Astrocyte of the cerebellum (primary cell): ENCODE measurements at regions not wholly inside any gene's neighbourhood (a gene's known extent, or its start where the extent isn't known, plus 50 kb on each side); places are given as distances from the start of the nearest gene placed in this dataset.

Source experiments
- DNase-seq: peaks from one replicate; pipeline ENCODE4 v3.0.0-alpha.2; 2011; ENCODE audit warnings: low read depth
- H3K4me3 ChIP-seq: 2 replicates; pipeline ENCODE4 v1.5.1; 2011; ENCODE audit warnings: mild to moderate bottlenecking, low read depth, low read length, moderate library complexity
- in situ Hi-C: cut with HindIII; loops from 2 replicates; pipeline ENCODE4 v1.10.0; 2017; ENCODE audit warnings: low sequenced_read_pairs
- TF ChIP-seq, protein P1 (sequence below): IDR thresholded peaks from 2 replicates; pipeline ENCODE4 v1.5.1; 2012; ENCODE audit warnings: low read length, low read depth, moderate library complexity, mild to moderate bottlenecking; ENCODE audit errors: missing control alignments

DNA sequence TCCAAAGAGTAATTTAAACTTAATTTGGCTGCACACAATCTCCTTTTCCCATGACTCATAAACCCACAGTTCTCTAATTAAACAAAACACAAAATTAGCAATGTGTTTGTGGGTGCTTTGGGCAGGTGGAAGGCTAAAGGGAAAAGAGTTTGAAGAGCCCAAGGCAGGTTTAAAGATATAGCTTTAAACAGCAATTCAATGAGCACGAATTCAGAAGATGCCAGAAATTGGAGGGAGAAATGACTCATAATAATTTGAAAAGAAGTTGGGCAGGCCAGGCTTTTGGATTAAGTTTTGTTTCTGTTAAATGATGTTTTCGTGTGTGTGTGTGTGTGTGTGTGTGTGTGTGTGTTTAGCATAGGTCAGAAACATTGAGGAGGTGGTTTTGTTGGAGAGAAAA lies 594.8 kb upstream of the ZEB2 start:
- in situ Hi-C loops: no loop called here
- peak; percentile 72 for DNase-seq
- H3K4me3 ChIP-seq: no peak overlapping the region
- TF ChIP-seq, protein P1, sequence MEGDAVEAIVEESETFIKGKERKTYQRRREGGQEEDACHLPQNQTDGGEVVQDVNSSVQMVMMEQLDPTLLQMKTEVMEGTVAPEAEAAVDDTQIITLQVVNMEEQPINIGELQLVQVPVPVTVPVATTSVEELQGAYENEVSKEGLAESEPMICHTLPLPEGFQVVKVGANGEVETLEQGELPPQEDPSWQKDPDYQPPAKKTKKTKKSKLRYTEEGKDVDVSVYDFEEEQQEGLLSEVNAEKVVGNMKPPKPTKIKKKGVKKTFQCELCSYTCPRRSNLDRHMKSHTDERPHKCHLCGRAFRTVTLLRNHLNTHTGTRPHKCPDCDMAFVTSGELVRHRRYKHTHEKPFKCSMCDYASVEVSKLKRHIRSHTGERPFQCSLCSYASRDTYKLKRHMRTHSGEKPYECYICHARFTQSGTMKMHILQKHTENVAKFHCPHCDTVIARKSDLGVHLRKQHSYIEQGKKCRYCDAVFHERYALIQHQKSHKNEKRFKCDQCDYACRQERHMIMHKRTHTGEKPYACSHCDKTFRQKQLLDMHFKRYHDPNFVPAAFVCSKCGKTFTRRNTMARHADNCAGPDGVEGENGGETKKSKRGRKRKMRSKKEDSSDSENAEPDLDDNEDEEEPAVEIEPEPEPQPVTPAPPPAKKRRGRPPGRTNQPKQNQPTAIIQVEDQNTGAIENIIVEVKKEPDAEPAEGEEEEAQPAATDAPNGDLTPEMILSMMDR: no peak

DNA sequence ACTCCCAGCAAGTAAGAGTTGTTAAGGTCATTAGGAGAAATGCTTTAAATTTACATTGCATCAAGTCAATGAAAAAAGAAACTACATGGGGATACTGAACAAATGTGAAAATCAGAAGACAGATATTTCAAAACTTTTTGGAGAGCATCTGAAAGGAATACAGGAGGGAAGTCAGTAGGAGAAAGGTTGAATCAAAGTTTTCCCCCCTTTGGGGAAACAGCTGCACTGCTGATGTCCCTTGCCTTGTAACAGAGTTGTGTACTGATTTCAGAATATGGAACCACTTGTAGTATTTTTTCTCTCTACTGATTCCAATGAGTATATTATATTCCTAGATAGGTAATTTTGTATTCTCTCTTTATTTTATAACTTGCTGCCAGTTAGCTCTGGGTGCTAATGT lies 592.5 kb upstream of the ZEB2 start:
- TF ChIP-seq, protein P1: no peak
- in situ Hi-C loops: no loop called here
- DNase-seq: no peak
- no peak overlapping the region for H3K4me3 ChIP-seq

DNA sequence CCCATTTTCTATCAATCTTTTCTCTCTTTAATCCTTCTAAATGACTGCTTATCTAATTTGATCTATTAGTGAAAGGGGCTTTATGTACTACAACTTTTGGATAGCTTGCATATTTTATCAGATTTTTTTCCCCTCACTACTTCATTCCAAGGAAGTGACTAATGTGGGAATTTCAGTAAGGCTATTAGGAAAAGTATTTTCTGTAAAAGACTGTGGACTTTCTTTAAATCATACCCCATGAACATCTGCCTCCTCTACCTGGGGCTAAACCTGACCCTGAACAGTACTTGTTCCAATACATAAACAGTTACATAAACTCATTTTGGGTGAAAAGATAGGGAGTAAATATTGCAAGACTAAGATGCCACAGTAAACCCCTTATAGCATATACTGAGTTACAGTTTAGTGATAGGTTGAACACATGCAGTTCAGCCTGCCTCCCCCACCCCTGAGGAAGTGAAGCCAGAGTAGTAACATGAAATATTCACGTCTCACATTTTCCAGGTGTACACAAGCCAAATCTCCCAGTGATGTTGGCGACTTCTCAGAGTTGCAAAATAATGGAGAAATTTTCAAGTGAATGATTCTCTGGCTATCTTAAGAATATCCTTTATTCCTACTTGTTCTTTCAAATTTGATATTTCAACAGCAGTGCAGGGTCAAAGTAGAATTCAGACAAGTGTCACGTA lies 590.9 kb upstream of the ZEB2 start:
- DNase-seq: no peak
- no peak overlapping the region for H3K4me3 ChIP-seq
- in situ Hi-C loops: no loop called here
- TF ChIP-seq, protein P1: no peak

DNA sequence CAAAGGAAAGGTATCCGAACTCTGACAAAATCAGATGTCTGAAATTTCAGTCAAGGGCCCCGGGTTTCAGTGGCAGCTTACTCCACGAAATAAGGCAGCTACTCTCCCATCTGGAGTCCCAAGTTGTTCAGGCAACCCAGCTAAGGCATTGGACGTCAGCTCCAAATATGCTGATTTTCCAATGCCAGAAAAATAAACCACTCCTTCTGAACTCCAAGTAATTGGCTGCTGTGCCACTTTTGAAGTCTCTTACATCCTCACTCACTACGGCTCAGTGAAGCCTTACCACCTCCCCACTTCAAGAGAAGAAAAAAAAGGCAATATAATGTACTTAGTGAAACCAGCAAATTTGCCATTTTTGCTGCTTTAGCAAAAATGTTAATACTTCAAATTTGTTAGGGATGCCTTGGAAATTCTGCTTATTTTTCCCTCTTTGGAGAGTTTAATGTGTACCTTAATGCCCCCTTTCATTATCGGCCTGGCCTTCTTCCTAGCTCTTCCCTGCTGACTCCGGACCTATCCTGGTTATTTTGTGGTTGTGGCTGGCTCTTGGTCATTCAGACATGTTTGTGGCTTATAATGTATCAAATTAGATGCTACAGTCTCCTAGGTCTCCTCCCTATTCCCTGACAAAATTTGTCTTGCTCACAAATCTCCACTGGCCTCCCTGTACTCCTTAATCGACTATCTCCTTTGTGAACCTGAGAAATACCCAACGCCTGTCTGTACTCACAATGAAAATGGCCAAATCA lies 589.2 kb upstream of the ZEB2 start:
- H3K4me3 ChIP-seq: no peak overlapping the region

DNA sequence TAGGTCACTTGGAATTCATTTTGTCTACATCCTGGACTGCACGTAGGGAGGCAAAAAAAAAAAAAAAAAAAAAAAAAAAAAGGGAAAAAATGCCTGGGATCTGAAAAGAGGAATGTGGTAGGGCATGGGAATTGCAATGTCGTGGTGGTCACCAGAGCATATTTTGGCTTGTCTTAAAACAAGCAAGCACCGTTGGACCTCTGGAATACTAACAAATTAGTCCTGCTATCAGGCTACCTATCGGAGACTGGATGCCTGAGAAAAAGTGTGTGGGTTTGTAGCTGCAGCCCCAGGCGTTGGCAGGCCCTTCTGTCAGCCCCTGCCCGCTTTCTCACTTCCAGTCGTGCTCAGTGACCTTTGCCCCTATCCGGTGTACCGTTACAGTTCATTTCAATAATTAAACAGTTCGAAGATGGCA lies 588.5 kb upstream of the ZEB2 start:
- TF ChIP-seq, protein P1: no peak
- no peak overlapping the region for H3K4me3 ChIP-seq
- DNase-seq: peak; percentile 72
- in situ Hi-C loops: no loop called here

More for the DNA sequence above, 589.2 kb upstream of the ZEB2 start:
- DNase-seq: no peak
- in situ Hi-C loops: no loop called here
- TF ChIP-seq, protein P1: no peak

DNA sequence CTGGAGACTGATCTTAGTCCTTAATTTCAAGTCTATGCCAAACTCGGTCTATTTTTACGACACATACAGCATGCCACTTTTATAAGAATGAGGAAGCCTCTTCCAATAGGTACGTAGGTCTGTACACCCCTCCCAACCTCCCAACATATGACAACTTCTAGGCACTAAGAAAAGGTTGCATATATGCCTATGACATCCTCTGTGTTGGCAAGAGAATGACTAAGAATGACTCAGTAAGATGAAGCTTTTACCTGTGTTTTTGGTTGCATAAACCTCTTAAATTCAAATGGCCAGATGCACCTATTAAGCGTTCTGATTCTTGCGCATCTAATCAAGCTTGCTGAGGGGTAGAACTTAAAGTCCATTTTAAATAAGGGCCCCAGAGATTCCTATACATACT lies 586.4 kb upstream of the ZEB2 start:
- DNase-seq: no peak
- no peak overlapping the region for H3K4me3 ChIP-seq
- in situ Hi-C loops: no loop called here
- TF ChIP-seq, protein P1: no peak
